GM21529 (cell line): ENCODE measurements at regions not wholly inside any gene's neighbourhood (a gene's known extent, or its start where the extent isn't known, plus 50 kb on each side); places are given as distances from the start of the nearest gene placed in this dataset.
"Not testable (repeated sequence)": the region's sequence is repeated elsewhere in the genome, so short reads cannot be mapped to it uniquely, and the experiment has no call there.

Source experiments
- ATAC-seq: cut with Tn5 transposase; IDR thresholded peaks from one replicate; pipeline ENCODE4 v1.9.1; 2021; ENCODE audit not compliant: unreplicated experiment

- not testable (repeated sequence) for ATAC-seq
Observed at GRCh38 chr16:88241404-88242311, 141.1 kb upstream of the ZNF469 start.

- not testable (repeated sequence) for ATAC-seq
Observed at GRCh38 chr16:88242312-88243295, 140.2 kb upstream of the ZNF469 start.

- ATAC-seq, result not testable (repeated sequence)
Observed at GRCh38 chr16:88243921-88244320, 138.8 kb upstream of the ZNF469 start.

GRCh38 chr16:88245241-88246081 is 137.3 kb upstream of the ZNF469 start:
- ATAC-seq, result not testable (repeated sequence)

- not testable (repeated sequence) for ATAC-seq
Observed at GRCh38 chr16:88246955-88247582, 135.7 kb upstream of the ZNF469 start.

- not testable (repeated sequence) for ATAC-seq
Observed at GRCh38 chr16:88247583-88247966, 135.2 kb upstream of the ZNF469 start.

- not testable (repeated sequence) for ATAC-seq
Observed at GRCh38 chr16:88248761-88249160, 134.0 kb upstream of the ZNF469 start.

GRCh38 chr16:88250381-88250780 is 132.4 kb upstream of the ZNF469 start:
- ATAC-seq, result not testable (repeated sequence)

GRCh38 chr16:88252057-88252794 is 130.5 kb upstream of the ZNF469 start:
- not testable (repeated sequence) for ATAC-seq

- ATAC-seq, result not testable (repeated sequence)
Observed at GRCh38 chr16:88258141-88258540, 124.6 kb upstream of the ZNF469 start.

- ATAC-seq, result not testable (repeated sequence)
Observed at GRCh38 chr16:88258764-88259525, 123.8 kb upstream of the ZNF469 start.

GRCh38 chr16:88259538-88259937 is 123.2 kb upstream of the ZNF469 start:
- ATAC-seq, result not testable (repeated sequence)

- ATAC-seq, result not testable (repeated sequence)
Observed at GRCh38 chr16:88260146-88260545, 122.6 kb upstream of the ZNF469 start.

GRCh38 chr16:88260881-88261665 is 121.7 kb upstream of the ZNF469 start:
- not testable (repeated sequence) for ATAC-seq

GRCh38 chr16:88261814-88262605 is 120.7 kb upstream of the ZNF469 start:
- ATAC-seq, result not testable (repeated sequence)

- ATAC-seq, result not testable (repeated sequence)
Observed at GRCh38 chr16:88262858-88263563, 119.7 kb upstream of the ZNF469 start.
